ENCODE measurements at regions not wholly inside any gene's neighbourhood (a gene's known extent, or its start where the extent isn't known, plus 50 kb on each side); places are given as distances from the start of the nearest gene placed in this dataset.

- TF ChIP-seq CTCF (IDR thresholded peaks at IDR 0.05 in 4 of 5, conservative IDR thresholded peaks at IDR 0.05 in 1 of 5) (no peak), POLR2A (IDR thresholded peaks at IDR 0.05) (no peak)
These were observed 159.8 kb upstream of the KCNJ6 start for GRCh38 chr21:38075833-38076587.

Measured in gastrocnemius medialis (tissue), 4 donors.